ENCODE measurements at regions not wholly inside any gene's neighbourhood (a gene's known extent, or its start where the extent isn't known, plus 50 kb on each side); places are given as distances from the start of the nearest gene placed in this dataset.

GRCh38 chr17:12523244-12523643, 142.4 kb upstream of the MYOCD start:
- no peak for TF ChIP-seq POLR2AphosphoS5 (IDR thresholded peaks at IDR 0.05)
- no peak for TF ChIP-seq EP300 (IDR thresholded peaks at IDR 0.05)
- TF ChIP-seq, protein P1, sequence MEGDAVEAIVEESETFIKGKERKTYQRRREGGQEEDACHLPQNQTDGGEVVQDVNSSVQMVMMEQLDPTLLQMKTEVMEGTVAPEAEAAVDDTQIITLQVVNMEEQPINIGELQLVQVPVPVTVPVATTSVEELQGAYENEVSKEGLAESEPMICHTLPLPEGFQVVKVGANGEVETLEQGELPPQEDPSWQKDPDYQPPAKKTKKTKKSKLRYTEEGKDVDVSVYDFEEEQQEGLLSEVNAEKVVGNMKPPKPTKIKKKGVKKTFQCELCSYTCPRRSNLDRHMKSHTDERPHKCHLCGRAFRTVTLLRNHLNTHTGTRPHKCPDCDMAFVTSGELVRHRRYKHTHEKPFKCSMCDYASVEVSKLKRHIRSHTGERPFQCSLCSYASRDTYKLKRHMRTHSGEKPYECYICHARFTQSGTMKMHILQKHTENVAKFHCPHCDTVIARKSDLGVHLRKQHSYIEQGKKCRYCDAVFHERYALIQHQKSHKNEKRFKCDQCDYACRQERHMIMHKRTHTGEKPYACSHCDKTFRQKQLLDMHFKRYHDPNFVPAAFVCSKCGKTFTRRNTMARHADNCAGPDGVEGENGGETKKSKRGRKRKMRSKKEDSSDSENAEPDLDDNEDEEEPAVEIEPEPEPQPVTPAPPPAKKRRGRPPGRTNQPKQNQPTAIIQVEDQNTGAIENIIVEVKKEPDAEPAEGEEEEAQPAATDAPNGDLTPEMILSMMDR (IDR thresholded peaks at IDR 0.05): no peak
- no peak for TF ChIP-seq POLR2A (IDR thresholded peaks at IDR 0.05)
- DNase-seq: no peak
- no peaks in the 10 kb centered on the region for H3K9me3 ChIP-seq
- H3K36me3 ChIP-seq: no peaks in the 10 kb centered on the region
- peaks cover 0 to 23% (median 11%) of the 10 kb centered on the region in 4 donors for H3K4me1 ChIP-seq
- no peaks in the 10 kb centered on the region for H3K27me3 ChIP-seq
- WGBS, 5 donors: 64 to 71% (median 67%) methylated on average over 5 of the region's 5 CpGs
- H3K27ac ChIP-seq: peak overlapping the region in 1 of 5 donors; percentile 17
- no peak overlapping the region for H3K4me3 ChIP-seq
- intact Hi-C loops (cut with DNase I; ENCODE audit: low total_unique reads): no loop called here

DNA sequence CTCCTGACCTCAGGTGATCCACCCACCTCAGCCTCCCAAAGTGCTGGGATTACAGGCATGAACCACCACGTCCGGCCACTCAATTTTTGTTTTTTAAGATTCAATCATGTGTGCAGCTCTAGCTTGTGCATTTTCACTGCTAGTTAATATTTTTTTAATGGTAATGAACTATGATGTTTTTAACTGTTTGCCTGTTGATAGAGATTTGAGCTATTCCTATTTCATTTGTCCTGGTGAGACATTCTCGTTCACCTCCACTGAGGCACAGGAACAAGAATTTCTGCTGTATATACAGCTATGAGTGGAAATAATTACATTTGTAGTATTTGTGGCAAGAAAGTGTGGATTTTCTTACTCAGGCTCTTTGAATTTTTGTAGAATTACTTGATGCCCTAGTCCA, 137.7 kb upstream of the MYOCD start:
- TF ChIP-seq POLR2AphosphoS5 (IDR thresholded peaks at IDR 0.05) (no peak), POLR2A (IDR thresholded peaks at IDR 0.05) (no peak), EP300 (IDR thresholded peaks at IDR 0.05) (no peak)
- TF ChIP-seq, protein P1 (IDR thresholded peaks at IDR 0.05): no peak
- Histone ChIP-seq H3K4me3 (no peak overlapping the region), H3K4me1 (peaks cover 0 to 4% (median 2%) of the 10 kb centered on the region in 4 donors), H3K9me3 (no peaks in the 10 kb centered on the region), H3K36me3 (no peaks in the 10 kb centered on the region), H3K27ac (no peak overlapping the region), H3K27me3 (no peaks in the 10 kb centered on the region)
- WGBS, 5 donors: 95 to 99% (median 97%) methylated on average over 3 of the region's 3 CpGs
- no peak for DNase-seq
- intact Hi-C loops (cut with DNase I; ENCODE audit: low total_unique reads): no loop called here

- no peaks in the 10 kb centered on the region for H3K27me3 ChIP-seq
- intact Hi-C loops (cut with DNase I; ENCODE audit: low total_unique reads): no loop called here
- no peak overlapping the region for H3K27ac ChIP-seq
- no peaks in the 10 kb centered on the region for H3K36me3 ChIP-seq
- TF ChIP-seq POLR2AphosphoS5 (IDR thresholded peaks at IDR 0.05) (no peak), EP300 (IDR thresholded peaks at IDR 0.05) (no peak), POLR2A (IDR thresholded peaks at IDR 0.05) (no peak)
- TF ChIP-seq, protein P1 (IDR thresholded peaks at IDR 0.05): no peak
- no peak for DNase-seq
- H3K4me1 ChIP-seq: peaks cover 0 to 2% (median 0%) of the 10 kb centered on the region in 4 donors
- no peak overlapping the region for H3K4me3 ChIP-seq
- WGBS, 5 donors: 84 to 90% (median 89%) methylated on average over 4 of the region's 4 CpGs
- H3K9me3 ChIP-seq: no peaks in the 10 kb centered on the region
Observed at GRCh38 chr17:12530161-12530560, 135.5 kb upstream of the MYOCD start.

DNA sequence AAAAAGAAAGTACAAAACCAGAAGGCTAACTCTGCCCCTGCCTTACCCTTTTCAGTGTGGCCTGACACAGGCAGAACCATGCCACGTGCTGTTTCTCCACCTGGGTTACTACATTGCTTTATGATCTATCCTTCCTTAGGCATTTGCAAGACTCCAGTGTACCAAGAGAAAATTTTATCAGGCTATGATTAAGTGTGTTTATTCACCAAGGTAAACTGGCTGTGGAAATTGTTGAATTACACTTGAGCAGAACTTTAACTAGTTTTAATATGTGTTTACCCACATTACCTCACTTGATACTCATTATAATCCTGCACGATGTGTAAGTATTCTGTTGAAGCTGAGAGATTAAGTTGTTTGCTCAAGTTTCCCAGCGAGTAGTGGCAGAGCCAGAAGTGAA, 129.7 kb upstream of the MYOCD start:
- no peak overlapping the region for H3K4me3 ChIP-seq
- TF ChIP-seq EP300 (IDR thresholded peaks at IDR 0.05) (no peak), POLR2AphosphoS5 (IDR thresholded peaks at IDR 0.05) (peak in 2 of 3 donors; percentile 36 to 64)
- H3K36me3 ChIP-seq: no peaks in the 10 kb centered on the region
- no peaks in the 10 kb centered on the region for H3K27me3 ChIP-seq
- intact Hi-C loops (cut with DNase I; ENCODE audit: low total_unique reads): no loop called here
- peaks cover 3 to 24% (median 12%) of the 10 kb centered on the region in 4 donors for H3K4me1 ChIP-seq
- H3K9me3 ChIP-seq: no peaks in the 10 kb centered on the region
- H3K27ac ChIP-seq: peak overlapping the region; percentile 47 to 69 (median 58)
- WGBS, 5 donors: 16 to 35% (median 17%) methylated on average over 3 of the region's 3 CpGs
- peak; percentile 71 to 84 for DNase-seq

DNA sequence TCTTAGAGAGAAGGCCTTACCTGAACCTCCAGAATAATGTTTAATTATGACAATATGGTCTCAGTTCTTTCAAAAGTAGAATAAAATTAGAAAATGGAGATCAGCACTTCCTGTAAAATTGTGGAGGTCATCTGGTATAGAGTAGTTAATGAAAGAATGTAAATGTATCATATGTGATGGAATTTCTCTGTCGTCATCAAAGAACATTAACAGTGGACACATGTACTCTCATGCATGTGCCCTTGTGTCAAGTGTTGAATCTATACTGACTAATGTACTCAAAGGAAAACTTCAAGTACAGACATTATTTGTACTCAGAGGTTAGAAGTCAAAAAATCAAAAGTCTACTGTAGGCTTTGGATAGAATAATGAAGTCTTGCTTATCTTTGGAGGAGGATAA, 129.2 kb upstream of the MYOCD start:
- H3K4me3 ChIP-seq: no peak overlapping the region
- no peaks in the 10 kb centered on the region for H3K9me3 ChIP-seq
- no peaks in the 10 kb centered on the region for H3K27me3 ChIP-seq
- intact Hi-C loops (cut with DNase I; ENCODE audit: low total_unique reads): no loop called here
- TF ChIP-seq POLR2A (IDR thresholded peaks at IDR 0.05): no peak
- TF ChIP-seq, protein P1 (IDR thresholded peaks at IDR 0.05): no peak
- no peak for TF ChIP-seq EP300 (IDR thresholded peaks at IDR 0.05)
- TF ChIP-seq POLR2AphosphoS5 (IDR thresholded peaks at IDR 0.05): no peak
- peak in 1 of 2 donors; percentile 28 for DNase-seq
- H3K4me1 ChIP-seq: peaks cover 3 to 24% (median 12%) of the 10 kb centered on the region in 4 donors
- peak overlapping the region in 4 of 5 donors; percentile 49 to 69 (median 62) for H3K27ac ChIP-seq
- H3K36me3 ChIP-seq: no peaks in the 10 kb centered on the region
- 20 to 70% (median 53%) methylated on average over 1 of the region's 1 CpG for WGBS, 5 donors
